ENCODE measurements at regions not wholly inside any gene's neighbourhood (a gene's known extent, or its start where the extent isn't known, plus 50 kb on each side); places are given as distances from the start of the nearest gene placed in this dataset.

- TF ChIP-seq ZNF34 (CRISPR knock-in tag; IDR thresholded peaks at IDR 0.05; ENCODE audit: borderline replicate concordance): no peak
- TF ChIP-seq ETS1 (CRISPR knock-in tag; IDR thresholded peaks at IDR 0.05): no peak
- no peak for TF ChIP-seq CENPT (CRISPR knock-in tag; IDR thresholded peaks at IDR 0.05; ENCODE audit: low read depth)
- no peak for TF ChIP-seq AHR (CRISPR knock-in tag; IDR thresholded peaks at IDR 0.05)
- TF ChIP-seq CREM (IDR thresholded peaks at IDR 0.05): no peak
- TF ChIP-seq CREM (CRISPR knock-in tag; IDR thresholded peaks at IDR 0.05): no peak
- no peak for TF ChIP-seq ZBTB39 (CRISPR knock-in tag; IDR thresholded peaks at IDR 0.05)
- no peak for TF ChIP-seq ZNF850 (CRISPR knock-in tag; conservative IDR thresholded peaks at IDR 0.05)
- TF ChIP-seq E2F2 (CRISPR knock-in tag; IDR thresholded peaks at IDR 0.05; ENCODE audit: borderline replicate concordance): no peak
- TF ChIP-seq IRF9 (CRISPR knock-in tag; IDR thresholded peaks at IDR 0.05; ENCODE audit: borderline replicate concordance): no peak
- no peak for TF ChIP-seq ELF4 (CRISPR knock-in tag; IDR thresholded peaks at IDR 0.05; ENCODE audit: borderline replicate concordance)
- TF ChIP-seq REPIN1 (CRISPR knock-in tag; IDR thresholded peaks at IDR 0.05; ENCODE audit: borderline replicate concordance, low read depth): no peak
- TF ChIP-seq NFKBIZ (CRISPR knock-in tag; IDR thresholded peaks at IDR 0.05): no peak
Observed at GRCh38 chr5:120314191-120314590, 149.9 kb upstream of the PRR16 start (continued).

Data from HepG2 (cell line).